ENCODE measurements at regions not wholly inside any gene's neighbourhood (a gene's known extent, or its start where the extent isn't known, plus 50 kb on each side); places are given as distances from the start of the nearest gene placed in this dataset.
"Not testable (repeated sequence)": the region's sequence is repeated elsewhere in the genome, so short reads cannot be mapped to it uniquely, and the experiment has no call there.

DNA sequence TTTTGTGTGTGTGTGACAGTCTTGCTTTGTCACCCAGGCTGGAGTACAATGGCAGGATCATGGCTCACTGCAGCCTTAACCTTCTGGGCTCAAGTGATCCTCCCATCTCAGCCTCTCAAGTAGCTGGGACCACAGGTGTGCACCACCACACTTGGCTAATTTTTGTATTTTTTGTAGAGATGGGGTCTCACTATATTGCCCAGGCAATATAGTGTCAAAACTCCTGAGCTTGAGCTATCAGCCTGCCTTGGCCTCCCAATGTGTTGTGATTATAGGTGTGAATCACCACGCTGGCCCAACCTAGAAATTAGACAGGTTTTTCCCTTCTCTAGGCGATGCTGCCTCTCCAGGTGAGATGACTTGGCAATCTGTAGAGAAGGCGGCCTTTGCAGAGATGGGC lies 235.3 kb downstream of the PCSK1 start:
- not testable (repeated sequence) for TF ChIP-seq POLR2A, EP300 (IDR thresholded peaks at IDR 0.05)

All from tibial nerve (tissue), 3 donors.